ENCODE measurements at regions not wholly inside any gene's neighbourhood (a gene's known extent, or its start where the extent isn't known, plus 50 kb on each side); places are given as distances from the start of the nearest gene placed in this dataset.

DNA sequence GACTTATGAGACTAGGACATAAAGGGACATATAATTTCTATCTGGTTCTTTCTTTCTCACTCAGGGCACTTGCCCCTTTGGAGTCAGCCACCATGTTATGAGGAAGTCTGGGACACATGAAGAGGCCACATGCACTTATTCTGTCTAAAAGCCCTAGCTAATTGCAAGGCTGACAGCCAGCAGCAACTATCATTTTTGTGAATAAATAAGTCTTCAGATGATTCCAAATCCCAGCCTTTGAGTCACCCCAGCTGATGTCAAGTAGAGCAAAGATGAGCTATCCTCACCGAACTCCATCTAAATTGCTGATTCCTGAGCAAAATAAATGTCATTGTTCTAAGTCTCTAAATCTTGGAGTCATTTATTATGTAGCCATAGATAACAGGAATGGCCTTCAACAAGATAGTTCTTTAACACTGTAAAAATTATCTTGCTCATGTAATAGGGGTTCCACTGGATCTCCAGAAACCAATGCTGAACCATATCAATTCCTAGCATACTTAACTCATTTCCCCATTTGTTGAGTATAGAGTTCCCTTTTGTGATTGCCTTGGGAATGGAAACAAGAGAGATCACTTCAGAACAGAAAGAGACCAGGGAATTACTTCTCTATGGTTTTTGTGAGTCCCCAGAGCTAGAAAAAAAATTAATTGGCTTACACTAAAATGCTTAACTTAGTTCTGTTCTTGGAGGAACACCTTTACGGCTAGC is 50.6 kb upstream of the FN1 start:
- Histone ChIP-seq H3K4me1 (ENCODE audit: insufficient read depth, low read length, severe bottlenecking) (no peaks in the 10 kb centered on the region), H4K20me1 (ENCODE audit: insufficient read depth, low read length) (no peaks in the 10 kb centered on the region), H3K4me3 (ENCODE audit: low read depth, low read length, poor library complexity, severe bottlenecking) (no peak overlapping the region), H3F3A (ENCODE audit: insufficient read depth, low read length) (no peaks in the 10 kb centered on the region), H3K9me3 (ENCODE audit: low read length) (no peaks in the 10 kb centered on the region), H3K79me2 (ENCODE audit: insufficient read depth, low read length) (no peaks in the 10 kb centered on the region), H2AFZ (ENCODE audit: low read length) (no peak overlapping the region), H3K9ac (ENCODE audit: low read length) (no peak overlapping the region), H3K9me2 (ENCODE audit: low read depth, low read length) (no peaks in the 10 kb centered on the region), H3K4me2 (ENCODE audit: low read length) (no peak overlapping the region), H3K27ac (ENCODE audit: low read depth, low read length, poor library complexity, severe bottlenecking) (no peak overlapping the region), H3K27me3 (ENCODE audit: insufficient read depth, low read length) (no peaks in the 10 kb centered on the region), H3K36me3 (ENCODE audit: insufficient read depth, low read length) (no peaks in the 10 kb centered on the region)
- TF ChIP-seq, protein P1, sequence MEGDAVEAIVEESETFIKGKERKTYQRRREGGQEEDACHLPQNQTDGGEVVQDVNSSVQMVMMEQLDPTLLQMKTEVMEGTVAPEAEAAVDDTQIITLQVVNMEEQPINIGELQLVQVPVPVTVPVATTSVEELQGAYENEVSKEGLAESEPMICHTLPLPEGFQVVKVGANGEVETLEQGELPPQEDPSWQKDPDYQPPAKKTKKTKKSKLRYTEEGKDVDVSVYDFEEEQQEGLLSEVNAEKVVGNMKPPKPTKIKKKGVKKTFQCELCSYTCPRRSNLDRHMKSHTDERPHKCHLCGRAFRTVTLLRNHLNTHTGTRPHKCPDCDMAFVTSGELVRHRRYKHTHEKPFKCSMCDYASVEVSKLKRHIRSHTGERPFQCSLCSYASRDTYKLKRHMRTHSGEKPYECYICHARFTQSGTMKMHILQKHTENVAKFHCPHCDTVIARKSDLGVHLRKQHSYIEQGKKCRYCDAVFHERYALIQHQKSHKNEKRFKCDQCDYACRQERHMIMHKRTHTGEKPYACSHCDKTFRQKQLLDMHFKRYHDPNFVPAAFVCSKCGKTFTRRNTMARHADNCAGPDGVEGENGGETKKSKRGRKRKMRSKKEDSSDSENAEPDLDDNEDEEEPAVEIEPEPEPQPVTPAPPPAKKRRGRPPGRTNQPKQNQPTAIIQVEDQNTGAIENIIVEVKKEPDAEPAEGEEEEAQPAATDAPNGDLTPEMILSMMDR (IDR thresholded peaks at IDR 0.05; ENCODE audit: low read length), result no peak
- TF ChIP-seq EZH2 (IDR thresholded peaks at IDR 0.05; ENCODE audit: borderline replicate concordance, low read length), result no peak
